ENCODE measurements at regions not wholly inside any gene's neighbourhood (a gene's known extent, or its start where the extent isn't known, plus 50 kb on each side); places are given as distances from the start of the nearest gene placed in this dataset. TPM values are rescaled to one million over a fixed set of nuclear protein-coding genes. Genes with fewer than 3 reads are reported as not detected.

DNA sequence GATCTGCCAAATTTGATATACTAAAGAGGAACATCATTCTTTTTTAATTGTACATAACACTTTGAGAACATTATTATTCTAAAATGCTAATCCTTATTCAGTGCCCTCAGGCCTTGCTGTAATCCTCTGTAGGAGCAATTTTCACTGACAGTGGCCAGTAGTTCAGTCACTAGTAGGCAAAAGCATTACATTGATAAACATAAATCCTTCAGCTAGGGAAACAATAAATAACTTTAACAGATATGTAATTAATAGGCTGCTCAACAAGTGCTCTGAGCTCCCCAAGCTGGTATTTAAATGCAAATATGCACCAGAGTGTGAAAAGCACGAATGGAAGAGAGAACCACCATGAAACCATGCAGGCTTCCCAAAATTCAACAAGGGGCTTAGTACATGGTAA is 77.7 kb upstream of the FAM47C start:
- no peak overlapping the region for H3K4me3 ChIP-seq
- H3K4me1 ChIP-seq, result no peaks in the 10 kb centered on the region
- DNase-seq, result no peak
- H3K36me3 ChIP-seq (replicated peaks in 1 of 2; ENCODE audit: insufficient read depth in 1 of 2, low read depth in 2 of 2), result no peaks in the 10 kb centered on the region
- intact Hi-C loops (cut with DNase I), result no loop called here
- no peak for TF ChIP-seq POLR2A (IDR thresholded peaks at IDR 0.05)
- TF ChIP-seq, protein P1, sequence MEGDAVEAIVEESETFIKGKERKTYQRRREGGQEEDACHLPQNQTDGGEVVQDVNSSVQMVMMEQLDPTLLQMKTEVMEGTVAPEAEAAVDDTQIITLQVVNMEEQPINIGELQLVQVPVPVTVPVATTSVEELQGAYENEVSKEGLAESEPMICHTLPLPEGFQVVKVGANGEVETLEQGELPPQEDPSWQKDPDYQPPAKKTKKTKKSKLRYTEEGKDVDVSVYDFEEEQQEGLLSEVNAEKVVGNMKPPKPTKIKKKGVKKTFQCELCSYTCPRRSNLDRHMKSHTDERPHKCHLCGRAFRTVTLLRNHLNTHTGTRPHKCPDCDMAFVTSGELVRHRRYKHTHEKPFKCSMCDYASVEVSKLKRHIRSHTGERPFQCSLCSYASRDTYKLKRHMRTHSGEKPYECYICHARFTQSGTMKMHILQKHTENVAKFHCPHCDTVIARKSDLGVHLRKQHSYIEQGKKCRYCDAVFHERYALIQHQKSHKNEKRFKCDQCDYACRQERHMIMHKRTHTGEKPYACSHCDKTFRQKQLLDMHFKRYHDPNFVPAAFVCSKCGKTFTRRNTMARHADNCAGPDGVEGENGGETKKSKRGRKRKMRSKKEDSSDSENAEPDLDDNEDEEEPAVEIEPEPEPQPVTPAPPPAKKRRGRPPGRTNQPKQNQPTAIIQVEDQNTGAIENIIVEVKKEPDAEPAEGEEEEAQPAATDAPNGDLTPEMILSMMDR (IDR thresholded peaks at IDR 0.05), result no peak
- H3K27ac ChIP-seq, result no peak overlapping the region
- no peaks in the 10 kb centered on the region for H3K27me3 ChIP-seq
- WGBS, 2 donors, result 19 to 60% methylated on average over 1 of the region's 1 CpG
- H3K9me3 ChIP-seq, result no peaks in the 10 kb centered on the region
- ATAC-seq, result no peak

DNA sequence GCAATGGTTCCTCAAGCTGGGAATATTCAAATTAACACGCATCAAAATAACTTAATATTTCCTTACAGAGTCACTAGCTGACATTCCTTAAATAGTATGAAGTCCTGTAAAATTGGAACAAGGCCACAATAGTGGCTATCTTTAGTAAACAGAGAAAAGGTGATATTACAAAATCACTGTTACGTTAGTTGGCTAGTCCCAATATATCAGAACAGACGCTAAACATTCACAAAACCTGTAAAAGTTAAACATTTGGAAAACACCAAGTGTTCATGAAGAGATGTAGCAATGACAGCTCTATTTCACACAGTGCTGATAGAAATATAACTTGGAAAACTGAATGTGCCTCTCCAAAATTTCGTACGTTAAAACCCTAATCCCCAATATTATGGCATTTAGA is 61.0 kb upstream of the FAM47C start:
- WGBS, 2 donors, result 33 to 45% methylated on average over 5 of the region's 5 CpGs
- TF ChIP-seq POLR2A (IDR thresholded peaks at IDR 0.05), result no peak
- TF ChIP-seq, protein P1 (IDR thresholded peaks at IDR 0.05), result no peak
- H3K9me3 ChIP-seq, result no peaks in the 10 kb centered on the region
- no peaks in the 10 kb centered on the region for H3K27me3 ChIP-seq
- H3K27ac ChIP-seq, result no peak overlapping the region
- no peaks in the 10 kb centered on the region for H3K4me1 ChIP-seq
- ATAC-seq (no peak), DNase-seq (no peak)
- H3K4me3 ChIP-seq, result no peak overlapping the region
- no peaks in the 10 kb centered on the region for H3K36me3 ChIP-seq (replicated peaks in 1 of 2; ENCODE audit: insufficient read depth in 1 of 2, low read depth in 2 of 2)
- intact Hi-C loops (cut with DNase I), result no loop called here

DNA sequence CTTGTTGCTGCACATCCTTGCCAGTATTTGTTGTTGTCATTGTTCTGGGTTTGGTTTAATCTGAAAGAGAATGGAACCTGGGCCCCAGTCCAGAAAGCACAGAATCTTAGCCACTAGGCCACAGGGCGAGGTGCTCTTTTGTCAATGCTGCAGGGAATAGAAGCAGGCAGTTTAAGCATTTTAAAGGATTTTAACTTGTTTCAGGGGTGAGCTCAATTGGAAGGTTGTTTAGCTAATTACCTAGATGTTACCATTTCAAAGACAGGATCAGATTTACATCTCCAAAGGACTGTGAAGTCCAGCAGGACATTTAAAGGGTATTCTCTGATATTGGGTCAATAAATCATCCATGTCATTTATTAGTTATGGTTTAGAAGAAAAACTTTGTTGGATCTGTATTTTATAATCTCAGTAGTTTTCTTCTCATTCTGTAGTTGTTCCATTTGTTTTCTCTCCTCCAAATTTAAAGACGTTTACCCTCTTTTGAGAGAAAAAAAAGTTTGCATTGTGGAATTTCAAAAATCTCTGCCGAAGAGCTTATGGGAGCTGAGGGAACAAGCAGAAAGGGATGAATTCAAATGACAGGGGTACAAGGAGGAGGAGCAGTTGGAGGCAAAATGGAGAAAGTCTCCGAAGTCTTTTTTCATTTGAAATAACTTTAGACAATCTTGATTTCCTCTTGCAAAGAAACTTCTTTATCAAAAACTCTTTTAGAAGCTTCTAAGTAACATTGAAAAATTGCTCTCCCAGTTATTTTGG is 57.5 kb upstream of the FAM47C start:
- no peaks in the 10 kb centered on the region for H3K9me3 ChIP-seq
- no peaks in the 10 kb centered on the region for H3K36me3 ChIP-seq (replicated peaks in 1 of 2; ENCODE audit: insufficient read depth in 1 of 2, low read depth in 2 of 2)
- intact Hi-C loops (cut with DNase I), result no loop called here
- H3K4me1 ChIP-seq, result no peaks in the 10 kb centered on the region
- H3K27me3 ChIP-seq, result no peaks in the 10 kb centered on the region
- no peak for ATAC-seq
- TF ChIP-seq, protein P1 (IDR thresholded peaks at IDR 0.05), result no peak
- TF ChIP-seq POLR2A (IDR thresholded peaks at IDR 0.05), result no peak
- H3K27ac ChIP-seq, result no peak overlapping the region
- DNase-seq, result no peak
- 62 to 67% methylated on average over 4 of the region's 4 CpGs for WGBS, 2 donors
- H3K4me3 ChIP-seq, result no peak overlapping the region

DNA sequence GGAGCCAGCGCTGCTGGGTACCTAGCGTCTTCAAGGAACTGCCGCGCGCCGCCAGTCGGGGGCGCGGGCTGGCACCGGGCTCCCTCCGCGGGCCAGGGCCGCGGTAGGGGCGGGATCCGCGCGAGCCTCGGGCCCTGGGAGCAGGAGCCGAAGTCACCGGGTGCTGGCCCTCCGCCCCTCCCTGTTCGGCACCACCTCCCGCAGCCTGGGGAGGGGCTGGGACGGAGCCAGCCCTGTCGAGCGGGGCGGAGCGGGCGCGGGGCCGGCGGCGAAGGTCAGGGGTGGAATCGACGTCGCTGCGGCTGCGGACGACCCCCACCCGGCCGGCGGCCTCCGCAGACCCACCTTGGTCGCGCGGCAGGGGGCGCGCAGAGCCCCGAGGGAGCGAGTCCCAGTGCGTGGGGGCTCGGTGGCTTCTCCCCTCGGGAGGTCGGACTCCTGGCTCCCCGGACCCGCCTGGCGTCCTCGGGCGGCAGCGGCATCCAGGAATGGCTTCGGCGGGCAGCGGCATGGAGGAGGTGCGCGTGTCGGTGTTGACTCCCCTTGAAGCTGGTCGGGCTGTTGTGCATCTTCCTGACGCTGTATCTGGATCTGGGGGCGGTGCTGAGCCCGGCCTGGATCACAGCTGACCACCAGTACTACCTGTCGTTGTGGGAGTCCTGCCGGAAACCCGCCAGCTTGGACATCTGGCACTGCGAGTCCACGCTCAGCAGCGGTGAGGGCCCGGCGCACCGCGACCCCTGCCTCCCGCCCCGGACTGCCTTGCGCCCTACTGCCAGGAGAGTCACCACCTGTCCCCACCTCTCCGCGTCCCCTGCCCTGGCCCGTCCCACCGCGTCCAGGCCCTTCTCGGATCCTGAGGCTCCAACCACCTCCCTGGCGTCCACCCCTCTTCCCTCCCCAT is 50.5 kb upstream of the FAM47C start:
- peak overlapping the region; percentile 11 to 25 for H3K4me3 ChIP-seq
- 1 to 4% methylated on average over 15 to 53 of the region's 91 CpGs for WGBS, 2 donors
- intact Hi-C loops (cut with DNase I), result no loop called here
- DNase-seq, result peak; percentile 66 to 80 (median 72)
- no peaks in the 10 kb centered on the region for H3K4me1 ChIP-seq
- H3K27ac ChIP-seq, result peak overlapping the region; percentile 34 to 60 (median 45)
- peak in 2 of 3 donors; percentile 24 to 35 for TF ChIP-seq POLR2A (IDR thresholded peaks at IDR 0.05)
- TF ChIP-seq, protein P1 (IDR thresholded peaks at IDR 0.05), result peak in 3 of 7 experiments; percentile 16 to 54 (median 31)
- no peaks in the 10 kb centered on the region for H3K9me3 ChIP-seq
- ATAC-seq, result peak; percentile 96
- H3K36me3 ChIP-seq (replicated peaks in 1 of 2; ENCODE audit: insufficient read depth in 1 of 2, low read depth in 2 of 2), result no peaks in the 10 kb centered on the region
- H3K27me3 ChIP-seq, result no peaks in the 10 kb centered on the region

Small RNAs in the stretch of these regions (small RNA-seq; reads per million reads assigned to genes)
- not detected for gene BX842568.4

Measured in body of pancreas (tissue), 4 donors.